Fibroblast of pulmonary artery (primary cell): ENCODE measurements at regions not wholly inside any gene's neighbourhood (a gene's known extent, or its start where the extent isn't known, plus 50 kb on each side); places are given as distances from the start of the nearest gene placed in this dataset.

Experiments
- DNase-seq: peaks from one replicate; pipeline ENCODE4 v3.0.0-alpha.2; 2010; ENCODE audit warnings: low read depth
- H3K4me3 ChIP-seq: replicated peaks from 2 replicates; pipeline ENCODE4 v1.5.1; 2011; ENCODE audit warnings: low read depth, mild to moderate bottlenecking, control low read depth, low read length, moderate library complexity
- TF ChIP-seq, protein P1 (sequence below): IDR thresholded peaks from 2 replicates; pipeline ENCODE4 v1.5.1; 2011; ENCODE audit warnings: mild to moderate bottlenecking, control low read depth, low read length, inconsistent platforms; ENCODE audit errors: missing control alignments

DNA sequence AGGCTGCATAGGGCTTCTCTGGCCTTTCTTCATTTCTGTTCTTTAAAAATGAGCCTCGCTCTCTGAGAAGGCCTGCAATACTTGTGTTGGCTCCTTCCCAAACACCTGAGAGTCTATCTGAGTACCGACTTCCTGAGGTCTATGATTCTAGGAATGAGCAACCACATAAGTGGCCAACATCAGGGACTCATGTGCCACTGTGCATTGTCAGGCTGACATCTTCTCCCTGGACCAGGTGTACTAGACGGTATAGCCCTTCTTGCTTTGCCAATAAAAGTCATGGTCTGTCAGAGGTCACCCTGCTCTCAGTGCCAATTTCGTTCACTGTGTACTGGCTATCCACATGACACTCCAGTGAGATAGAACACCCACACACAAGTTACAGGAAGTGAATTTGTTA, 67.4 kb upstream of the EPHA5 start:
- peak; percentile 3 for DNase-seq
- no peak overlapping the region for H3K4me3 ChIP-seq
- TF ChIP-seq, protein P1, sequence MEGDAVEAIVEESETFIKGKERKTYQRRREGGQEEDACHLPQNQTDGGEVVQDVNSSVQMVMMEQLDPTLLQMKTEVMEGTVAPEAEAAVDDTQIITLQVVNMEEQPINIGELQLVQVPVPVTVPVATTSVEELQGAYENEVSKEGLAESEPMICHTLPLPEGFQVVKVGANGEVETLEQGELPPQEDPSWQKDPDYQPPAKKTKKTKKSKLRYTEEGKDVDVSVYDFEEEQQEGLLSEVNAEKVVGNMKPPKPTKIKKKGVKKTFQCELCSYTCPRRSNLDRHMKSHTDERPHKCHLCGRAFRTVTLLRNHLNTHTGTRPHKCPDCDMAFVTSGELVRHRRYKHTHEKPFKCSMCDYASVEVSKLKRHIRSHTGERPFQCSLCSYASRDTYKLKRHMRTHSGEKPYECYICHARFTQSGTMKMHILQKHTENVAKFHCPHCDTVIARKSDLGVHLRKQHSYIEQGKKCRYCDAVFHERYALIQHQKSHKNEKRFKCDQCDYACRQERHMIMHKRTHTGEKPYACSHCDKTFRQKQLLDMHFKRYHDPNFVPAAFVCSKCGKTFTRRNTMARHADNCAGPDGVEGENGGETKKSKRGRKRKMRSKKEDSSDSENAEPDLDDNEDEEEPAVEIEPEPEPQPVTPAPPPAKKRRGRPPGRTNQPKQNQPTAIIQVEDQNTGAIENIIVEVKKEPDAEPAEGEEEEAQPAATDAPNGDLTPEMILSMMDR, result no peak

DNA sequence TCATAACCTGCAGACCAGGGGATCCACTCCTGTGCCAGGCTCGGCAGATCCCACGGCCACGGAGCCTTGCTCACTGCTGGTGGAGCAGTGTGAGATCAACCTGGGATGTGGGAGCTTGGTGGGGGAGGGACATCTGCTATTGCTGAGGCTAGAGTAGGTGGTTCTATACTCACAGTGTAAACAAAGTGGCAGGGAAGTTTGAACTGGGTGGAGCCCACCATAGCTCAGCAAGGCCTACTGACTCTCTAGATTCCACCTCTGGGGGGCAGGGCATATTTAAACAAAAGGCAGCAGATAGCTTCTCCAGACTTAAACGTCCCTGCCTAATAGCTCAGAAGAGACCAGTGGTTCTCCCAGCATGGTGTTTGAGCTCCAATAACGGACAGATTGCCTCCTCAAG, 54.7 kb upstream of the EPHA5 start:
- DNase-seq, result no peak
- H3K4me3 ChIP-seq, result no peak overlapping the region
- TF ChIP-seq, protein P1, result no peak
